CD8-positive, alpha-beta memory T cell (primary cell): ENCODE measurements at regions not wholly inside any gene's neighbourhood (a gene's known extent, or its start where the extent isn't known, plus 50 kb on each side); places are given as distances from the start of the nearest gene placed in this dataset.

Experiments
- CTCF ChIA-PET: fragments of 350-600 bp; sonication (Branson Sonifier 250); formaldehyde crosslinking; loops from one replicate; lab custom pipeline; 2021; ENCODE audit warnings: antibody characterized with exemption; lab: Charles Lee
- POLR2A ChIA-PET: fragments of 350-600 bp; sonication (Branson Sonifier 250); formaldehyde crosslinking; loops from one replicate; lab custom pipeline; 2021; ENCODE audit warnings: antibody characterized with exemption; lab: Charles Lee
- DNase-seq, 5 donors: peaks; one replicate each; pipeline versions ENCODE4 v3.0.0 to v3.0.0-alpha.2; 2020 to 2022; ENCODE audit warnings: mixed read lengths in 1 of 5
- H3K27ac ChIP-seq: one replicate; pipeline ENCODE4 v1.7.0; 2013; ENCODE audit warnings: low read depth, mild to moderate bottlenecking, low read length, moderate library complexity
- H3K27me3 ChIP-seq: 2 replicates; pipeline ENCODE4 v1.7.0; 2013; ENCODE audit warnings: low read length, mild to moderate bottlenecking; ENCODE audit not compliant: insufficient read depth, poor library complexity, severe bottlenecking
- H3K36me3 ChIP-seq: 2 replicates; pipeline ENCODE4 v1.7.0; 2013; ENCODE audit warnings: mild to moderate bottlenecking, low read length, moderate library complexity; ENCODE audit not compliant: insufficient read depth
- H3K4me1 ChIP-seq: 2 replicates; pipeline ENCODE4 v1.7.0; 2013; ENCODE audit warnings: mild to moderate bottlenecking, low read length, moderate library complexity; ENCODE audit not compliant: insufficient read depth
- H3K4me3 ChIP-seq: 2 replicates; pipeline ENCODE4 v1.7.0; 2013; ENCODE audit warnings: mild to moderate bottlenecking, low read length
- H3K9me3 ChIP-seq: 2 replicates; pipeline ENCODE4 v1.7.0; 2013; ENCODE audit warnings: mild to moderate bottlenecking, low read length
- H3K27ac Mint-ChIP-seq, 8 donors: one replicate each; pipeline ENCODE4 v1.8.0; 2020 to 2021; ENCODE audit warnings: mixed read lengths in 8 of 8, mild to moderate bottlenecking in 6 of 8, inconsistent platforms in 3 of 8, moderate library complexity in 3 of 8
- H3K27me3 Mint-ChIP-seq, 2 donors: one replicate each; pipeline ENCODE4 v1.8.0; 2020 to 2021; ENCODE audit warnings: mixed read lengths in 2 of 2, mild to moderate bottlenecking in 1 of 2, moderate library complexity in 1 of 2
- H3K36me3 Mint-ChIP-seq, 3 donors: one replicate each; pipeline ENCODE4 v1.8.0; 2020 to 2021; ENCODE audit warnings: mixed read lengths in 3 of 3, inconsistent platforms in 1 of 3, mild to moderate bottlenecking in 1 of 3
- H3K4me1 Mint-ChIP-seq, 3 donors: one replicate each; pipeline ENCODE4 v1.8.0; 2020 to 2021; ENCODE audit warnings: mixed read lengths in 3 of 3, inconsistent platforms in 1 of 3, mild to moderate bottlenecking in 1 of 3
- H3K4me3 Mint-ChIP-seq, 7 donors: one replicate each; pipeline ENCODE4 v1.8.0; 2020 to 2021; ENCODE audit warnings: mixed read lengths in 7 of 7, mild to moderate bottlenecking in 6 of 7, moderate library complexity in 4 of 7, inconsistent platforms in 2 of 7
- H3K9me3 Mint-ChIP-seq, 5 donors: one replicate each; pipeline ENCODE4 v1.8.0; 2020 to 2022; ENCODE audit warnings: mixed read lengths in 5 of 5, mild to moderate bottlenecking in 3 of 5, moderate library complexity in 2 of 5, inconsistent platforms in 1 of 5

- POLR2A ChIA-PET: no interaction called here
- Histone ChIP-seq H3K27ac (no peak overlapping the region), H3K27me3 (no peaks in the 10 kb centered on the region), H3K4me3 (no peak overlapping the region), H3K9me3 (no peaks in the 10 kb centered on the region), H3K36me3 (no peaks in the 10 kb centered on the region), H3K4me1 (no peaks in the 10 kb centered on the region)
- Mint-ChIP-seq H3K9me3 (peaks cover 4 to 10% (median 7%) of the 10 kb centered on the region in 5 donors), H3K27ac (no peak overlapping the region), H3K27me3 (no peaks in the 10 kb centered on the region), H3K36me3 (no peaks in the 10 kb centered on the region), H3K4me1 (no peaks in the 10 kb centered on the region), H3K4me3 (no peak overlapping the region)
- CTCF ChIA-PET: no interaction called here
- no peak for DNase-seq
These were observed 605.1 kb upstream of the MIR17HG start for GRCh38 chr13:90742381-90742780.

GRCh38 chr13:90746230-90746629 is 601.3 kb upstream of the MIR17HG start:
- no peak for DNase-seq
- ChIA-PET POLR2A (no interaction called here), CTCF (no interaction called here)
- Histone ChIP-seq H3K27me3 (no peaks in the 10 kb centered on the region), H3K27ac (no peak overlapping the region), H3K9me3 (no peaks in the 10 kb centered on the region), H3K4me1 (no peaks in the 10 kb centered on the region), H3K36me3 (no peaks in the 10 kb centered on the region), H3K4me3 (no peak overlapping the region)
- Mint-ChIP-seq H3K36me3 (no peaks in the 10 kb centered on the region), H3K27ac (no peak overlapping the region), H3K4me3 (no peak overlapping the region), H3K9me3 (peaks cover 10 to 21% (median 13%) of the 10 kb centered on the region in 5 donors), H3K4me1 (no peaks in the 10 kb centered on the region), H3K27me3 (no peaks in the 10 kb centered on the region)

GRCh38 chr13:90750021-90750420 is 597.5 kb upstream of the MIR17HG start:
- Histone ChIP-seq H3K36me3 (no peaks in the 10 kb centered on the region), H3K9me3 (no peaks in the 10 kb centered on the region), H3K27me3 (no peaks in the 10 kb centered on the region), H3K27ac (no peak overlapping the region), H3K4me3 (no peak overlapping the region), H3K4me1 (no peaks in the 10 kb centered on the region)
- Mint-ChIP-seq H3K36me3 (no peaks in the 10 kb centered on the region), H3K27me3 (no peaks in the 10 kb centered on the region), H3K27ac (no peak overlapping the region), H3K4me1 (no peaks in the 10 kb centered on the region), H3K9me3 (peaks cover 8 to 19% (median 16%) of the 10 kb centered on the region in 5 donors), H3K4me3 (no peak overlapping the region)
- ChIA-PET CTCF (no interaction called here), POLR2A (no interaction called here)
- no peak for DNase-seq

GRCh38 chr13:90751026-90751425 is 596.5 kb upstream of the MIR17HG start:
- Histone ChIP-seq H3K27me3 (no peaks in the 10 kb centered on the region), H3K9me3 (no peaks in the 10 kb centered on the region), H3K4me1 (no peaks in the 10 kb centered on the region), H3K36me3 (no peaks in the 10 kb centered on the region), H3K27ac (no peak overlapping the region), H3K4me3 (no peak overlapping the region)
- peaks cover 8 to 19% (median 16%) of the 10 kb centered on the region in 5 donors for H3K9me3 Mint-ChIP-seq
- no peak overlapping the region for H3K27ac Mint-ChIP-seq
- no peaks in the 10 kb centered on the region for H3K27me3 Mint-ChIP-seq
- no peaks in the 10 kb centered on the region for H3K4me1 Mint-ChIP-seq
- ChIA-PET POLR2A (no interaction called here), CTCF (no interaction called here)
- H3K4me3 Mint-ChIP-seq: no peak overlapping the region
- H3K36me3 Mint-ChIP-seq: no peaks in the 10 kb centered on the region
- DNase-seq: no peak

- Histone ChIP-seq H3K27ac (no peak overlapping the region), H3K4me3 (no peak overlapping the region), H3K4me1 (no peaks in the 10 kb centered on the region), H3K9me3 (no peaks in the 10 kb centered on the region), H3K27me3 (no peaks in the 10 kb centered on the region), H3K36me3 (no peaks in the 10 kb centered on the region)
- Mint-ChIP-seq H3K4me1 (no peaks in the 10 kb centered on the region), H3K4me3 (no peak overlapping the region), H3K27me3 (no peaks in the 10 kb centered on the region), H3K36me3 (no peaks in the 10 kb centered on the region), H3K27ac (no peak overlapping the region), H3K9me3 (peaks cover 11 to 19% (median 17%) of the 10 kb centered on the region in 5 donors)
- ChIA-PET CTCF (no interaction called here), POLR2A (no interaction called here)
- DNase-seq: no peak
These were observed 595.4 kb upstream of the MIR17HG start for GRCh38 chr13:90752070-90752469.

- no peak overlapping the region for H3K27ac Mint-ChIP-seq
- no peaks in the 10 kb centered on the region for H3K27me3 Mint-ChIP-seq
- Histone ChIP-seq H3K9me3 (no peaks in the 10 kb centered on the region), H3K4me3 (no peak overlapping the region), H3K27me3 (no peaks in the 10 kb centered on the region), H3K27ac (no peak overlapping the region), H3K36me3 (no peaks in the 10 kb centered on the region), H3K4me1 (no peaks in the 10 kb centered on the region)
- DNase-seq: no peak
- no peak overlapping the region for H3K4me3 Mint-ChIP-seq
- ChIA-PET CTCF (no interaction called here), POLR2A (no interaction called here)
- H3K4me1 Mint-ChIP-seq: no peaks in the 10 kb centered on the region
- H3K36me3 Mint-ChIP-seq: no peaks in the 10 kb centered on the region
- peaks cover 3 to 16% (median 12%) of the 10 kb centered on the region in 5 donors for H3K9me3 Mint-ChIP-seq
These were observed 590.3 kb upstream of the MIR17HG start for GRCh38 chr13:90757127-90757680.

- peaks cover 0 to 15% (median 9%) of the 10 kb centered on the region in 5 donors for H3K9me3 Mint-ChIP-seq
- H3K27me3 Mint-ChIP-seq: no peaks in the 10 kb centered on the region
- no peaks in the 10 kb centered on the region for H3K36me3 ChIP-seq
- no peaks in the 10 kb centered on the region for H3K4me1 Mint-ChIP-seq
- DNase-seq: no peak
- ChIA-PET CTCF (no interaction called here), POLR2A (no interaction called here)
- no peak overlapping the region for H3K4me3 Mint-ChIP-seq
- H3K27ac ChIP-seq: no peak overlapping the region
- no peaks in the 10 kb centered on the region for H3K27me3 ChIP-seq
- H3K9me3 ChIP-seq: no peaks in the 10 kb centered on the region
- no peaks in the 10 kb centered on the region for H3K36me3 Mint-ChIP-seq
- H3K4me3 ChIP-seq: no peak overlapping the region
- no peak overlapping the region for H3K27ac Mint-ChIP-seq
- H3K4me1 ChIP-seq: no peaks in the 10 kb centered on the region
These were observed 586.8 kb upstream of the MIR17HG start for GRCh38 chr13:90760639-90761038.

- no peaks in the 10 kb centered on the region for H3K9me3 ChIP-seq
These were observed 583.9 kb upstream of the MIR17HG start for GRCh38 chr13:90763476-90764150.

More at GRCh38 chr13:90763476-90764150, 583.9 kb upstream of the MIR17HG start:
- Histone ChIP-seq H3K4me1 (no peaks in the 10 kb centered on the region), H3K4me3 (no peak overlapping the region), H3K36me3 (no peaks in the 10 kb centered on the region), H3K27ac (no peak overlapping the region), H3K27me3 (no peaks in the 10 kb centered on the region)
- POLR2A ChIA-PET: no interaction called here
- CTCF ChIA-PET: no interaction called here
- Mint-ChIP-seq H3K4me1 (no peaks in the 10 kb centered on the region), H3K27me3 (no peaks in the 10 kb centered on the region), H3K36me3 (no peaks in the 10 kb centered on the region), H3K27ac (no peak overlapping the region), H3K4me3 (no peak overlapping the region), H3K9me3 (peaks cover 0 to 14% (median 6%) of the 10 kb centered on the region in 5 donors)
- no peak for DNase-seq
